ENCODE measurements at regions not wholly inside any gene's neighbourhood (a gene's known extent, or its start where the extent isn't known, plus 50 kb on each side); places are given as distances from the start of the nearest gene placed in this dataset.

DNA sequence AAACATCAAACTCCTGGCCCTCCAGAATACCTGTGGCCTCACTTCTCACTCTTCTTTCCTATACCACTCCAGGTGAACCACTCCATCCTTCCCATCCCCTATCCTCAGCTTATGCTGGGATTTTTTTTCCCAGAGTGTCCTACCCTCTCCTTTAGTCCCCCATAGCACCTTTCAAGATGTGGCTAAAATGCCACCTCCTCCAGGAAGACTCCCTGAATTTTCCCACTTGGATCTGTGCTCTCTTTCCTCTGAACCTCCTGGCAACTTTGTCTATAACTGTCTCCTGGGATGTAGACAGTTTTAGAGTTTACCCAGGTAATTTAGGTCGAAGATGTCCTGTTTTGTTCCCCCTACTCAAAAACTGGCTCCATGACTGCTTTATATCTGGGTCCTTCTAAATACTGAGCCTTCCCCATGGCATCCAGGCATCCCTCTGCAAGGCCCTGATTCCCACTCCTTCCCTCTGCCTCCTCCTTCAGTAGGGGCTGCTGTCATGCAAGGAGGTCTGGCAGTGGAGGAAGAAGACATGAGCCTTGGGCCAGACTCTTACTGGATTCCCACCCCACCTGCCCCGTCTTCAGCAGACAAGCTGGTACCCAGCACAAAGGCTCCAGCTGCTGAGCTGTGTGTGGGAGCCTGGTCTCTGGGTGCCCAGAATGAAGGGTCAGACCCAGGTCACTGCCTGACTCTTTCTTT lies 161.5 kb downstream of the SMAD6 start:
- no peaks in the 10 kb centered on the region for H3K9me3 ChIP-seq (ENCODE audit: low read depth)
- H3K27ac ChIP-seq = no peak overlapping the region
- no peak for DNase-seq (ENCODE audit: low read depth in 1 of 2, low spot score in 1 of 2)
- H3K4me3 ChIP-seq = no peak overlapping the region
- peaks cover 11% of the 10 kb centered on the region for H3K4me1 ChIP-seq (ENCODE audit: low read depth)
- no peaks in the 10 kb centered on the region for H3K36me3 ChIP-seq
- TF ChIP-seq, protein P1, sequence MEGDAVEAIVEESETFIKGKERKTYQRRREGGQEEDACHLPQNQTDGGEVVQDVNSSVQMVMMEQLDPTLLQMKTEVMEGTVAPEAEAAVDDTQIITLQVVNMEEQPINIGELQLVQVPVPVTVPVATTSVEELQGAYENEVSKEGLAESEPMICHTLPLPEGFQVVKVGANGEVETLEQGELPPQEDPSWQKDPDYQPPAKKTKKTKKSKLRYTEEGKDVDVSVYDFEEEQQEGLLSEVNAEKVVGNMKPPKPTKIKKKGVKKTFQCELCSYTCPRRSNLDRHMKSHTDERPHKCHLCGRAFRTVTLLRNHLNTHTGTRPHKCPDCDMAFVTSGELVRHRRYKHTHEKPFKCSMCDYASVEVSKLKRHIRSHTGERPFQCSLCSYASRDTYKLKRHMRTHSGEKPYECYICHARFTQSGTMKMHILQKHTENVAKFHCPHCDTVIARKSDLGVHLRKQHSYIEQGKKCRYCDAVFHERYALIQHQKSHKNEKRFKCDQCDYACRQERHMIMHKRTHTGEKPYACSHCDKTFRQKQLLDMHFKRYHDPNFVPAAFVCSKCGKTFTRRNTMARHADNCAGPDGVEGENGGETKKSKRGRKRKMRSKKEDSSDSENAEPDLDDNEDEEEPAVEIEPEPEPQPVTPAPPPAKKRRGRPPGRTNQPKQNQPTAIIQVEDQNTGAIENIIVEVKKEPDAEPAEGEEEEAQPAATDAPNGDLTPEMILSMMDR (IDR thresholded peaks at IDR 0.05; ENCODE audit: low read depth, low read length) = no peak
- no peaks in the 10 kb centered on the region for H3K27me3 ChIP-seq

DNA sequence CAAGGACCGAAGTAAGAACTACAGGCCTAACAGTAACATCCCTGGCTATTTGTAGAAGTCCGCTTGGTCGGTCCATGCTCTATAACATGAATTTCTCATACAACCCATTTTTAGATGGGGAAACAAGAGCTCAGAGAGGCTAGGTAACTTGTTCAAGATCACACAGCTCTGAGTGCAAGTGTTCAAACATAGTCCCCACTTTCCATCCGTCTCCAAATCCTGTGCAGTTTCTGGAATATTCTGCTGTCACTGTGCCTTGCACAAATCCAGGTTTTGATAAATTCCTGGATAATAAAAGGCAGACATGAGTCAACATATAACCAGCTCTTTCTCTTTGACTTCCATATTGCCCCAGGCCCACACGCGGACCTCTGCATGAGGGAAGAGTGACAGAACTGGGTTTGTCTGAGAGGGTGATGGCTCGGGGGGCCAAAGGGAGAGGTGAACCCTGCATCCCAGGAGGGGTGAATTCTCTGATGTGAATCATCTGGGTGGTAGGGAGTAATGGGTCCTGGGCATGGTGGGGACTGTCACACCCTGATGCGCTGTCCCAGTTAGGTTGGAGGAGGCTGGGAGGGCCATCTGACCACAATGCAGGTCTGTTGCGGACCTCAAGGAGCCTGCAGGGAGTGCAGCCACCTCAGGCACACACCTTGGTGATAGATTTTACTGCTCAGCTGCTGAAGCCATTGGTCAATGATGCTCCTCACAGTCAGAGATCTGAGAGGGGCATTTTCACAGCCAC lies 162.2 kb downstream of the SMAD6 start:
- Histone ChIP-seq H3K9me3 (ENCODE audit: low read depth) (no peaks in the 10 kb centered on the region), H3K36me3 (no peaks in the 10 kb centered on the region), H3K4me1 (ENCODE audit: low read depth) (peaks cover 11% of the 10 kb centered on the region), H3K27ac (no peak overlapping the region), H3K27me3 (no peaks in the 10 kb centered on the region), H3K4me3 (no peak overlapping the region)
- no peak for DNase-seq (ENCODE audit: low read depth in 1 of 2, low spot score in 1 of 2)
- TF ChIP-seq, protein P1 (IDR thresholded peaks at IDR 0.05; ENCODE audit: low read depth, low read length) = no peak

DNA sequence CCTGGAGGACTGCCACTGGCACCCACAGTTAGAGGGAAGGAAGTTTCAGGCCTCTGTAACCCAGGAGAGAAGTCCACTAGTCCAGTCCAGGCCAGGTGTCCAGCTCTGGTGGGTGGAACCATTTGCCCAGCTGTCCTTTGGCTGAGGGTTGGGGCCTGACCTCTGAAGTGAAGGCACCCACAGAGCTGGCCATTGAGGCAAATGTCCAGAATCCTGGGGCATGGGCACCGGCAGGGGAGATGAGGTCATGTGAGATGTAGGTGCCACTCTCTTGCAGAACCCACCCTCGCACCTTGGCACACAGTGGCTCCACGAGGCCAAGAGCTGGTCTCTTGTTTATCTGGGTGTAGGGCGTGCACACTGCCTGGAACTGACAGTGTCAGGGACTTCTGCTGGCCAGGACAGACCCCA lies 162.8 kb downstream of the SMAD6 start:
- Histone ChIP-seq H3K27me3 (no peaks in the 10 kb centered on the region), H3K27ac (no peak overlapping the region), H3K36me3 (no peaks in the 10 kb centered on the region), H3K4me1 (ENCODE audit: low read depth) (peaks cover 11% of the 10 kb centered on the region), H3K4me3 (no peak overlapping the region), H3K9me3 (ENCODE audit: low read depth) (no peaks in the 10 kb centered on the region)
- TF ChIP-seq, protein P1 (IDR thresholded peaks at IDR 0.05; ENCODE audit: low read depth, low read length) = no peak
- DNase-seq (ENCODE audit: low read depth in 1 of 2, low spot score in 1 of 2) = no peak

DNA sequence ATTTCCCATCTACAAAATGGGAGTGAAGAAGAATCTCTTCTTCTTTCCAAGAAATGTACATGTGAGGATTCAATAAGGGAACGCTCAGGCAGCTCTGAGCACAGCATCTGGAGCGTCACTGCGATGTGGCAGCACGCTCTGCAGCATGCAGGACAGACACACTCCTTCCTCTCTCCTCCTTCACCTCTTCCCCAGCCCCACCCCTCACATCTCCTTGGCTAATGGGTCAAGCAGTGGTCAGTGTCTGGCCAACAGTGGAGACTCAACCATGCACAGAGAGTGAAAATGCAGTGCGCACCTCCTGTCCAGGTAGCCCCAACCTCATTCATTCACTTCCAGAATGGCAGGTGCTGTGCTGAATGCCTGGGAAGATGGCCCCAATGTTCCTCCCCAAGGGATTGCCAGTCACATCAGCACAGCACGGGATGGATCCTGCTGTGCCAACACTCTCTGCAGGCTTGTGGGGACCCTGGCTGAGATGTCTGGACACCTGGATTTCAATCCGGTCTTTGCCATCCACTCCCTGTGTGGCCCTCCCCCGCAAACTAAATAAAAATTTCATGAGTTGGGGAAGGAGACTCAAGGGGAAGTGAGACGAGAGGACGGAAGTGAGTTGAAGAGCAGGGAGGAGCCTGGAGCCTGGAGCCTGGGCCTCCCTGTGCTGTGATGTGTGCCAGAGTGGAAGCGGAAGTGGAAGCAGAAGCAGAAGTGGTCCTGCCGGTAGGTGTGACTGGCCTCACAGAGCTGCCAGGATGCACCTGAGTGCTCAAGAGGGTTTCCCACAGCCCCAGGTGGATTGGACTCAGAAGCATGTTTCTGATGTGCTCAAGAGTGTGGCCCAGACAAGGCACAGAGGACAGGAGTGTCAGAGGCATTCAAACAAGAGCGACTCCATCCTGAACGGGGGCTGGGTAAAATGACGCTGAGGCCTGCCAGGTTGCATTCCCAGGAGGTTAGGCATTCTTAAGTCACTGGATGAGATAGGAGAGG lies 163.9 kb downstream of the SMAD6 start:
- Histone ChIP-seq H3K27ac (no peak overlapping the region), H3K4me1 (ENCODE audit: low read depth) (peaks cover 11% of the 10 kb centered on the region), H3K4me3 (no peak overlapping the region), H3K36me3 (no peaks in the 10 kb centered on the region), H3K9me3 (ENCODE audit: low read depth) (no peaks in the 10 kb centered on the region), H3K27me3 (no peaks in the 10 kb centered on the region)
- DNase-seq (ENCODE audit: low read depth in 1 of 2, low spot score in 1 of 2) = no peak
- TF ChIP-seq, protein P1 (IDR thresholded peaks at IDR 0.05; ENCODE audit: low read depth, low read length) = no peak

DNA sequence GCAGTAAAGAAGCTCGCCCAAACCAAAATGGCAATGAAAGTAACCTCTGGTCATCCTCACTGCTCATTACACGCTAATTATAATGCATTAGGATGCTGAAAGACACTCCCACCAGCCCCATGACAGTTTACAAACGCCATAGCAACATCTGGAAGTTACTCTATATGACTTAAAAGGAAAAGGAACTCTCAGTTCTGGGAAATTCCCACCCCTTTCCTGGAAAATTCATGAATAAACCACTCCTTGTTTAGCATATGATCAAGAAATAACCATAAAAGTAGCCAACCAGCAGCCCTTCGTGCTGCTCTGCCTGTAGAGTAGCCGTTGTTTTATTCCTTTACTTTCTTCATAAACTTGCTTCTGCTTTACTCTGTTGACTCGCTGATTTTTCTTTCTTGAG lies 164.6 kb downstream of the SMAD6 start:
- Histone ChIP-seq H3K4me1 (ENCODE audit: low read depth) (peaks cover 11% of the 10 kb centered on the region), H3K27ac (no peak overlapping the region)
- TF ChIP-seq, protein P1 (IDR thresholded peaks at IDR 0.05; ENCODE audit: low read depth, low read length) = no peak

More for the DNA sequence above, 164.6 kb downstream of the SMAD6 start:
- no peak overlapping the region for H3K4me3 ChIP-seq
- DNase-seq (ENCODE audit: low read depth in 1 of 2, low spot score in 1 of 2) = no peak
- H3K9me3 ChIP-seq (ENCODE audit: low read depth) = no peaks in the 10 kb centered on the region
- H3K36me3 ChIP-seq = no peaks in the 10 kb centered on the region
- H3K27me3 ChIP-seq = no peaks in the 10 kb centered on the region
